Liver (tissue), 7 donors: ENCODE measurements at regions not wholly inside any gene's neighbourhood (a gene's known extent, or its start where the extent isn't known, plus 50 kb on each side); places are given as distances from the start of the nearest gene placed in this dataset.

ENCODE experiments used
- DNase-seq: peaks from one replicate; pipeline ENCODE4 v3.0.0-alpha.2; 2017; ENCODE audit warnings: low spot score
- H3K27ac ChIP-seq, 2 donors: one replicate each; pipeline ENCODE4 v1.7.0; 2013; ENCODE audit warnings: inconsistent platforms in 2 of 2, low read length in 2 of 2, control low read depth in 1 of 2, low read depth in 1 of 2, mild to moderate bottlenecking in 1 of 2
- H3K27me3 ChIP-seq, 4 donors: one replicate each; pipeline versions ENCODE4 v1.6.1 to v1.7.0; 2013; ENCODE audit warnings: low read length in 3 of 4, inconsistent platforms in 1 of 4, mild to moderate bottlenecking in 1 of 4, moderate library complexity in 1 of 4; ENCODE audit not compliant: control insufficient read depth in 4 of 4, insufficient read depth in 4 of 4
- H3K36me3 ChIP-seq, 4 donors: one replicate each; pipeline versions ENCODE4 v1.6.1 to v1.7.0; 2013; ENCODE audit warnings: low read length in 3 of 4, mild to moderate bottlenecking in 3 of 4, low read depth in 1 of 4, moderate library complexity in 1 of 4; ENCODE audit not compliant: control insufficient read depth in 4 of 4, insufficient read depth in 3 of 4
- H3K4me1 ChIP-seq, 4 donors: one replicate each; pipeline versions ENCODE4 v1.6.1 to v1.7.0; 2013; ENCODE audit warnings: low read length in 3 of 4, mild to moderate bottlenecking in 3 of 4, moderate library complexity in 1 of 4; ENCODE audit not compliant: control insufficient read depth in 4 of 4, insufficient read depth in 4 of 4
- H3K4me3 ChIP-seq, 3 donors: one replicate each; pipeline versions ENCODE4 v1.6.1 to v1.7.0; 2013; ENCODE audit warnings: low read length in 3 of 3, control low read depth in 1 of 3, low read depth in 1 of 3, mild to moderate bottlenecking in 1 of 3
- H3K9ac ChIP-seq, 2 donors: one replicate each; pipeline ENCODE4 v1.7.0; 2013; ENCODE audit warnings: low read length in 2 of 2, mild to moderate bottlenecking in 2 of 2, moderate library complexity in 2 of 2, control low read depth in 1 of 2, low read depth in 1 of 2
- H3K9me3 ChIP-seq, 4 donors: one replicate each; pipeline versions ENCODE4 v1.6.1 to v1.7.0; 2013; ENCODE audit warnings: low read length in 3 of 4; ENCODE audit not compliant: control insufficient read depth in 4 of 4
- EGR1 ChIP-seq, 2 donors: IDR thresholded peaks; 2 replicates each; pipeline ENCODE4 v1.6.1; 2016 to 2018; ENCODE audit warnings: antibody characterized with exemption in 2 of 2, low read depth in 2 of 2
- FOXA1 ChIP-seq: IDR thresholded peaks from 2 replicates; pipeline ENCODE4 v1.6.1; 2016; ENCODE audit warnings: antibody characterized with exemption
- GABPA ChIP-seq, 2 donors: IDR thresholded peaks in 1 of 2; conservative IDR thresholded peaks in 1 of 2; 2 replicates each; pipeline ENCODE4 v1.6.1; 2016; ENCODE audit warnings: antibody characterized with exemption in 2 of 2, mild to moderate bottlenecking in 1 of 2, moderate library complexity in 1 of 2
- HNF4A ChIP-seq, 2 donors: conservative IDR thresholded peaks; 2 replicates each; pipeline ENCODE4 v1.6.1; 2016; ENCODE audit warnings: antibody characterized with exemption in 2 of 2, mild to moderate bottlenecking in 2 of 2
- HNF4G ChIP-seq: IDR thresholded peaks from 2 replicates; pipeline ENCODE4 v1.6.1; 2016; ENCODE audit warnings: antibody characterized with exemption
- JUND ChIP-seq, 2 donors: IDR thresholded peaks; 2 replicates each; pipeline ENCODE4 v1.6.1; 2016; ENCODE audit warnings: antibody characterized with exemption in 2 of 2
- MAX ChIP-seq: IDR thresholded peaks from 2 replicates; pipeline ENCODE4 v1.6.1; 2016; ENCODE audit warnings: antibody characterized with exemption
- NR2F2 ChIP-seq: IDR thresholded peaks from 2 replicates; pipeline ENCODE4 v1.6.1; 2016; ENCODE audit warnings: antibody characterized with exemption
- RAD21 ChIP-seq, 2 donors: IDR thresholded peaks; 2 replicates each; pipeline ENCODE4 v1.6.1; 2016; ENCODE audit warnings: antibody characterized with exemption in 2 of 2, mild to moderate bottlenecking in 2 of 2
- REST ChIP-seq: IDR thresholded peaks from 2 replicates; pipeline ENCODE4 v1.6.1; 2016; ENCODE audit warnings: antibody characterized with exemption, mild to moderate bottlenecking
- RXRA ChIP-seq, 2 donors: IDR thresholded peaks; 2 replicates each; pipeline ENCODE4 v1.6.1; 2017 to 2018; ENCODE audit warnings: antibody characterized with exemption in 2 of 2, mild to moderate bottlenecking in 1 of 2
- TAF1 ChIP-seq: conservative IDR thresholded peaks from 2 replicates; pipeline ENCODE4 v1.6.1; 2016; ENCODE audit warnings: antibody characterized with exemption, mild to moderate bottlenecking
- YY1 ChIP-seq: IDR thresholded peaks from 2 replicates; pipeline ENCODE4 v1.6.1; 2016; ENCODE audit warnings: antibody characterized with exemption, mild to moderate bottlenecking
- ZBTB33 ChIP-seq: IDR thresholded peaks from 2 replicates; pipeline ENCODE4 v1.6.1; 2016; ENCODE audit warnings: antibody characterized with exemption
- WGBS: extraction: QIAGEN DNeasy Blood & Tissue Kit; methylation state at CpG from one replicate; pipeline ENCODE4 v1.1.7; 2013; 5-methylcytosine and 5-hydroxymethylcytosine counted together
- TF ChIP-seq, protein P1 (sequence below): IDR thresholded peaks from 2 replicates; pipeline ENCODE4 v1.6.1; 2016; ENCODE audit warnings: antibody characterized with exemption
- donor health status: healthy.
- donor health status: healthy.
- donor health status: healthy.
- donor health status: healthy.

DNA sequence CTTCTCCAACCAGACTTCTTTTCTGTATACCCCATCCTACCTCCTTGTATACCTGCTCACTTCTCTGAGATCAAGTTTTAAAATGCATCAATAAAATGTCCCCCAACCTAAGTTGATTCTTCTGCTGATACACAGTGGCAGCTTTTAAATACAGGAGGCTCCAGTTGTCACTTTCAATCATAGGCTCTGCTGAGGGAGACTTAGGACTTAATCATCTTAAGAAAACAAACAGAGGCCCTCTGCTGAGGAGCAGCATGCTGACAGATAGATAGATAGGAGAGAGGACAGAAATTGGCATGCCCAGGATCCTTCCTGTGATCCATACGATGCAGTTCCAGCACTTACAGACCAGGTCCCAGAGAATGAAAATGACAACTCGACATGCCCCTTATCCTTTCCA is 311.0 kb upstream of the PROX1 start:
- H3K27ac ChIP-seq, result no peak overlapping the region
- no peak for DNase-seq
- no peak overlapping the region for H3K4me3 ChIP-seq
- H3K9ac ChIP-seq, result no peak overlapping the region
- H3K9me3 ChIP-seq, result no peaks in the 10 kb centered on the region
- H3K27me3 ChIP-seq, result no peaks in the 10 kb centered on the region
- no peaks in the 10 kb centered on the region for H3K36me3 ChIP-seq
- peaks cover 2 to 18% (median 13%) of the 10 kb centered on the region in 4 donors for H3K4me1 ChIP-seq
- TF ChIP-seq REST (no peak), YY1 (no peak), EGR1 (IDR thresholded peaks at IDR 0.05; ENCODE audit: low read depth in 2 of 2) (no peak), GABPA (IDR thresholded peaks at IDR 0.05 in 1 of 2, conservative IDR thresholded peaks at IDR 0.05 in 1 of 2) (no peak), JUND (IDR thresholded peaks at IDR 0.05) (no peak), HNF4A (conservative IDR thresholded peaks at IDR 0.05) (no peak), ZBTB33 (no peak), NR2F2 (no peak), FOXA1 (no peak), MAX (no peak), RXRA (IDR thresholded peaks at IDR 0.05) (no peak), TAF1 (no peak), HNF4G (no peak), RAD21 (IDR thresholded peaks at IDR 0.05) (no peak)
- TF ChIP-seq, protein P1, sequence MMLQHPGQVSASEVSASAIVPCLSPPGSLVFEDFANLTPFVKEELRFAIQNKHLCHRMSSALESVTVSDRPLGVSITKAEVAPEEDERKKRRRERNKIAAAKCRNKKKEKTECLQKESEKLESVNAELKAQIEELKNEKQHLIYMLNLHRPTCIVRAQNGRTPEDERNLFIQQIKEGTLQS, result no peak
- WGBS, result 82% methylated on average over 2 of the region's 2 CpGs

DNA sequence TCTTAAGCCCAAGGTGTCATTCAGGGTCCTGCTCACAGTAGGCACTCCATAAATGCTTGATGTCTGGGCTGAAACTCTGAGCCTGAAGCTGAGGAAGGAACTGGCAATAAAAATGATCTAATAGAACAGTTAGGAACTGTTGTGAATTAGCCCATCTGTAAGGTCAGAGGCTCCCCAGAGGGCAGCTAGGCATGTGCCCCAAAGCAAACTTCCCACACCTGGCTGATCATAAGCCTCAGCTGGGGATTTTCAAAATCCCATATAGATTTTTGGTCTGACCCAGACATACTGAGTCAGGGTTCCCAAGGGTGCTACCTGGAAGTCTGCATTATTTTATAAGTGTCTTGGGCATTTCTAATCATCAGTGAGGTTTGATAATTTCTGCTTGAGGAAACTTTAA is 309.4 kb upstream of the PROX1 start:
- no peak for TF ChIP-seq TAF1
- no peak for TF ChIP-seq YY1
- no peak for TF ChIP-seq MAX
- TF ChIP-seq FOXA1, result no peak
- no peak for TF ChIP-seq GABPA (IDR thresholded peaks at IDR 0.05 in 1 of 2, conservative IDR thresholded peaks at IDR 0.05 in 1 of 2)
- no peak for TF ChIP-seq HNF4G
- TF ChIP-seq, protein P1, result no peak
- no peak for TF ChIP-seq RAD21 (IDR thresholded peaks at IDR 0.05)
- no peak for TF ChIP-seq RXRA (IDR thresholded peaks at IDR 0.05)
- TF ChIP-seq REST, result no peak

More for the DNA sequence above, 309.4 kb upstream of the PROX1 start:
- Histone ChIP-seq H3K4me1 (peaks cover 2 to 18% (median 13%) of the 10 kb centered on the region in 4 donors), H3K27me3 (no peaks in the 10 kb centered on the region), H3K27ac (peak overlapping the region; percentile 59 to 77), H3K4me3 (no peak overlapping the region), H3K36me3 (no peaks in the 10 kb centered on the region), H3K9me3 (no peaks in the 10 kb centered on the region), H3K9ac (peak overlapping the region in 1 of 2 donors; percentile 73)
- no peak for DNase-seq
